Adrenal gland (tissue), 9 donors: ENCODE measurements at regions not wholly inside any gene's neighbourhood (a gene's known extent, or its start where the extent isn't known, plus 50 kb on each side); places are given as distances from the start of the nearest gene placed in this dataset.

ENCODE experiments used
- DNase-seq, 7 donors: peaks; one replicate each; pipeline ENCODE4 v3.0.0-alpha.2; 2019 to 2020
- H3K27ac ChIP-seq, 5 donors: fragments of 200-600 bp; sonication (generic) in 4 of 5; 1 replicate in 3 of 5; 2 replicates in 2 of 5; pipeline versions ENCODE4 v1.5.1 to v1.8.0; 2016 to 2020; ENCODE audit warnings: mild to moderate bottlenecking in 1 of 5
- H3K27me3 ChIP-seq: fragments of 200-600 bp; 2 replicates; pipeline ENCODE4 v1.8.0; 2021
- H3K36me3 ChIP-seq, 2 donors: fragments of 200-600 bp; replicated peaks in 1 of 2; 1 replicate in 1 of 2; 2 replicates in 1 of 2; pipeline versions ENCODE4 v1.5.1 to v1.8.0; 2018 to 2022
- H3K4me1 ChIP-seq, 2 donors: fragments of 200-600 bp; replicated peaks in 1 of 2; 1 replicate in 1 of 2; 2 replicates in 1 of 2; pipeline versions ENCODE4 v1.5.1 to v1.8.0; 2018 to 2021
- H3K4me3 ChIP-seq, 4 donors: fragments of 200-600 bp; sonication (generic) in 3 of 4; one replicate each; pipeline ENCODE4 v1.5.1; 2016 to 2018
- H3K9me3 ChIP-seq, 3 donors: fragments of 200-600 bp; sonication (generic) in 1 of 3; replicated peaks in 1 of 3; 1 replicate in 2 of 3; 2 replicates in 1 of 3; pipeline versions ENCODE4 v1.5.1 to v1.8.0; 2016 to 2021
- CTCF ChIP-seq, 6 experiments: fragments of 450-650 bp in 4 of 6; fragments of 200-600 bp in 2 of 6; sonication (generic) in 1 of 6; IDR thresholded peaks; 1 replicate in 5 of 6; 2 replicates in 1 of 6; pipeline versions ENCODE4 v1.5.1 to v1.8.0; 2016 to 2021; ENCODE audit warnings: antibody characterized with exemption in 6 of 6, mild to moderate bottlenecking in 2 of 6, moderate library complexity in 1 of 6
- POLR2A ChIP-seq, 2 donors: fragments of 450-650 bp; IDR thresholded peaks; one replicate each; pipeline ENCODE4 v1.6.1; 2017; ENCODE audit warnings: antibody characterized with exemption in 2 of 2, mild to moderate bottlenecking in 2 of 2, moderate library complexity in 1 of 2
- WGBS, 4 donors: extraction: QIAGEN DNeasy Blood & Tissue Kit in 2 of 4; methylation state at CpG; one replicate each; pipeline versions ENCODE4 v1.1.5 to v1.1.7; 2013 to 2017; 5-methylcytosine and 5-hydroxymethylcytosine counted together
- intact Hi-C, 2 donors: fragments of 100-400 bp; cut with DNase I; formaldehyde crosslinking; loops; one replicate each; pipeline versions ENCODE4 v1.14.1 to v1.15.0; 2022 to 2023
- donor health status: healthy with polysubstance abuse.
- donor health status: Bipolar disorder and iron deficiency.
- donor health status: DM: yes; HTN: yes; CAD: no.
- donor health status: DM: no; HTN: no; CAD: no.
- donor health status: DM: no; HTN: no; CAD: no.

- intact Hi-C loops: no loop called here
- Histone ChIP-seq H3K36me3 (no peaks in the 10 kb centered on the region), H3K4me1 (no peaks in the 10 kb centered on the region), H3K27ac (no peak overlapping the region), H3K4me3 (no peak overlapping the region), H3K27me3 (peaks cover 7% of the 10 kb centered on the region), H3K9me3 (no peaks in the 10 kb centered on the region)
- DNase-seq: peak in 3 of 7 donors; percentile 2 to 9 (median 5)
- no peak for TF ChIP-seq CTCF (IDR thresholded peaks at IDR 0.05)
- TF ChIP-seq POLR2A (IDR thresholded peaks at IDR 0.05): no peak
- WGBS, 4 donors: 76 to 83% (median 82%) methylated on average over 26 to 37 of the region's 37 CpGs
Observed at GRCh38 chr20:63089051-63089907, 82.5 kb upstream of the BHLHE23 start.

- peak in 3 of 7 donors; percentile 4 to 8 (median 4) for DNase-seq
- Histone ChIP-seq H3K27ac (no peak overlapping the region), H3K9me3 (no peaks in the 10 kb centered on the region), H3K36me3 (no peaks in the 10 kb centered on the region), H3K4me1 (no peaks in the 10 kb centered on the region), H3K4me3 (no peak overlapping the region), H3K27me3 (peaks cover 12% of the 10 kb centered on the region)
- TF ChIP-seq POLR2A (IDR thresholded peaks at IDR 0.05) (no peak), CTCF (IDR thresholded peaks at IDR 0.05) (no peak)
- intact Hi-C loops: no loop called here
- WGBS, 4 donors: 74 to 80% (median 78%) methylated on average over 18 to 32 of the region's 32 CpGs
Observed at GRCh38 chr20:63087872-63088680, 81.3 kb upstream of the BHLHE23 start.

GRCh38 chr20:63087236-63087871, 80.6 kb upstream of the BHLHE23 start:
- Histone ChIP-seq H3K27me3 (peaks cover 7% of the 10 kb centered on the region), H3K4me3 (no peak overlapping the region), H3K27ac (no peak overlapping the region), H3K9me3 (no peaks in the 10 kb centered on the region), H3K36me3 (no peaks in the 10 kb centered on the region), H3K4me1 (no peaks in the 10 kb centered on the region)
- DNase-seq: peak in 3 of 7 donors; percentile 6 to 8 (median 6)
- intact Hi-C loops: no loop called here
- 65 to 72% (median 69%) methylated on average over 27 to 29 of the region's 29 CpGs for WGBS, 4 donors
- no peak for TF ChIP-seq CTCF (IDR thresholded peaks at IDR 0.05)
- TF ChIP-seq POLR2A (IDR thresholded peaks at IDR 0.05): no peak
